HG02970 (cell line): ENCODE measurements at regions not wholly inside any gene's neighbourhood (a gene's known extent, or its start where the extent isn't known, plus 50 kb on each side); places are given as distances from the start of the nearest gene placed in this dataset.
"Not testable (repeated sequence)": the region's sequence is repeated elsewhere in the genome, so short reads cannot be mapped to it uniquely, and the experiment has no call there.

Experiments
- ATAC-seq: cut with Tn5 transposase; IDR thresholded peaks from one replicate; pipeline ENCODE4 v1.9.1; 2021; ENCODE audit warnings: mild to moderate bottlenecking, moderate library complexity, moderate number of reproducible peaks; ENCODE audit not compliant: unreplicated experiment, low FRiP score

GRCh38 chr12:116327992-116328391 is 50.5 kb upstream of the MED13L start:
- ATAC-seq, result not testable (repeated sequence)

- no peak for ATAC-seq
These were observed 54.4 kb upstream of the MED13L start for GRCh38 chr12:116331876-116332275.

- no peak for ATAC-seq
These were observed 55.4 kb upstream of the MED13L start for GRCh38 chr12:116332705-116333380.

- no peak for ATAC-seq
These were observed 55.9 kb upstream of the MED13L start for GRCh38 chr12:116333402-116333801.

- peak; percentile 63 for ATAC-seq
These were observed 59.1 kb upstream of the MED13L start for GRCh38 chr12:116336542-116337065.

- no peak for ATAC-seq
These were observed 59.8 kb upstream of the MED13L start for GRCh38 chr12:116337312-116337711.

- ATAC-seq, result no peak
These were observed 60.8 kb upstream of the MED13L start for GRCh38 chr12:116338064-116338846.

GRCh38 chr12:116339062-116339461 is 61.6 kb upstream of the MED13L start:
- ATAC-seq, result no peak

- ATAC-seq, result no peak
These were observed 62.4 kb upstream of the MED13L start for GRCh38 chr12:116339800-116340371.

GRCh38 chr12:116343331-116343884 is 65.9 kb upstream of the MED13L start:
- no peak for ATAC-seq

- no peak for ATAC-seq
These were observed 68.7 kb upstream of the MED13L start for GRCh38 chr12:116346222-116346621.

- no peak for ATAC-seq
These were observed 69.2 kb upstream of the MED13L start for GRCh38 chr12:116346741-116347140.

GRCh38 chr12:116347265-116347664 is 69.8 kb upstream of the MED13L start:
- no peak for ATAC-seq

GRCh38 chr12:116352315-116352835 is 74.9 kb upstream of the MED13L start:
- ATAC-seq, result no peak

- no peak for ATAC-seq
These were observed 76.5 kb upstream of the MED13L start for GRCh38 chr12:116353958-116354357.

GRCh38 chr12:116354534-116354933 is 77.0 kb upstream of the MED13L start:
- ATAC-seq, result no peak

- no peak for ATAC-seq
These were observed 77.7 kb upstream of the MED13L start for GRCh38 chr12:116354950-116355783.

- no peak for ATAC-seq
These were observed 81.0 kb upstream of the MED13L start for GRCh38 chr12:116358536-116358892.

GRCh38 chr12:116358893-116359761 is 81.6 kb upstream of the MED13L start:
- ATAC-seq, result no peak
